GM12878 (cell line): ENCODE measurements at regions not wholly inside any gene's neighbourhood (a gene's known extent, or its start where the extent isn't known, plus 50 kb on each side); places are given as distances from the start of the nearest gene placed in this dataset. TPM values are rescaled to one million over a fixed set of nuclear protein-coding genes. Genes with fewer than 3 reads are reported as not detected.

Experiments used
- small RNA-seq: library from RNA; depleted of rRNA; stranded (forward); fragments of <200 nt; gene quantifications from one replicate; pipeline ENCODE3, GENCODE V24; 2014

Small RNAs in the stretch of these regions (small RNA-seq; reads per million reads assigned to genes)
- not detected for gene RF01848
